ENCODE measurements at regions not wholly inside any gene's neighbourhood (a gene's known extent, or its start where the extent isn't known, plus 50 kb on each side); places are given as distances from the start of the nearest gene placed in this dataset.

GRCh38 chr1:58325866-58326265 lies 220.7 kb downstream of the OMA1 start:
- peaks cover 5% of the 10 kb centered on the region for H3K4me1 Mint-ChIP-seq (ENCODE audit: low read depth)
- no peak overlapping the region for H3K4me3 Mint-ChIP-seq
- H3K27me3 Mint-ChIP-seq (ENCODE audit: insufficient read depth) = peaks cover 3% of the 10 kb centered on the region; the same call in 1 of the 2 replicates
- no peak overlapping the region for H3K27ac Mint-ChIP-seq
- TF ChIP-seq CTCF (IDR thresholded peaks at IDR 0.05) = no peak
- no peak for DNase-seq
- no peaks in the 10 kb centered on the region for H3K9me3 Mint-ChIP-seq
- H3K36me3 Mint-ChIP-seq (ENCODE audit: low read depth) = no peaks in the 10 kb centered on the region

GRCh38 chr1:58324558-58324957 lies 222.0 kb downstream of the OMA1 start:
- no peaks in the 10 kb centered on the region for H3K36me3 Mint-ChIP-seq (ENCODE audit: low read depth)
- H3K4me3 Mint-ChIP-seq = no peak overlapping the region
- no peak for TF ChIP-seq CTCF (IDR thresholded peaks at IDR 0.05)
- H3K27me3 Mint-ChIP-seq (ENCODE audit: insufficient read depth) = peaks cover 6% of the 10 kb centered on the region; the same call in 1 of the 2 replicates
- no peaks in the 10 kb centered on the region for H3K9me3 Mint-ChIP-seq
- no peak for DNase-seq
- H3K4me1 Mint-ChIP-seq (ENCODE audit: low read depth) = no peaks in the 10 kb centered on the region
- H3K27ac Mint-ChIP-seq = no peak overlapping the region

- Mint-ChIP-seq H3K27ac (no peak overlapping the region), H3K4me3 (no peak overlapping the region), H3K4me1 (ENCODE audit: low read depth) (peaks cover 6% of the 10 kb centered on the region; the same call in 1 of the 2 replicates), H3K9me3 (no peaks in the 10 kb centered on the region), H3K36me3 (ENCODE audit: low read depth) (no peaks in the 10 kb centered on the region), H3K27me3 (ENCODE audit: insufficient read depth) (peaks cover 6% of the 10 kb centered on the region; the same call in 1 of the 2 replicates)
- no peak for TF ChIP-seq CTCF (IDR thresholded peaks at IDR 0.05)
- DNase-seq = no peak
Observed at GRCh38 chr1:58318157-58319005, 228.1 kb downstream of the OMA1 start.

GRCh38 chr1:58317694-58318093 lies 228.8 kb downstream of the OMA1 start:
- no peaks in the 10 kb centered on the region for H3K9me3 Mint-ChIP-seq

GRCh38 chr1:58317086-58317485 lies 229.4 kb downstream of the OMA1 start:
- H3K27ac Mint-ChIP-seq = no peak overlapping the region
- no peaks in the 10 kb centered on the region for H3K36me3 Mint-ChIP-seq (ENCODE audit: low read depth)
- no peaks in the 10 kb centered on the region for H3K9me3 Mint-ChIP-seq
- H3K4me3 Mint-ChIP-seq = no peak overlapping the region
- peaks cover 6% of the 10 kb centered on the region; the same call in 1 of the 2 replicates for H3K4me1 Mint-ChIP-seq (ENCODE audit: low read depth)
- H3K27me3 Mint-ChIP-seq (ENCODE audit: insufficient read depth) = peaks cover 6% of the 10 kb centered on the region; the same call in 1 of the 2 replicates
- DNase-seq = no peak
- TF ChIP-seq CTCF (IDR thresholded peaks at IDR 0.05) = no peak

More at GRCh38 chr1:58317694-58318093, 228.8 kb downstream of the OMA1 start:
- no peak for TF ChIP-seq CTCF (IDR thresholded peaks at IDR 0.05)
- DNase-seq = no peak
- Mint-ChIP-seq H3K4me3 (no peak overlapping the region), H3K27me3 (ENCODE audit: insufficient read depth) (peaks cover 6% of the 10 kb centered on the region; the same call in 1 of the 2 replicates), H3K4me1 (ENCODE audit: low read depth) (peaks cover 6% of the 10 kb centered on the region; the same call in 1 of the 2 replicates), H3K27ac (no peak overlapping the region), H3K36me3 (ENCODE audit: low read depth) (no peaks in the 10 kb centered on the region)

Data from HFFc6 (cell line).